Neural cell (in vitro differentiated cells): ENCODE measurements at regions not wholly inside any gene's neighbourhood (a gene's known extent, or its start where the extent isn't known, plus 50 kb on each side); places are given as distances from the start of the nearest gene placed in this dataset.

Experiments used
- POLR2AphosphoS5 ChIP-seq: IDR thresholded peaks from 2 replicates; pipeline ENCODE4 v1.6.1; 2012
- RAD21 ChIP-seq: fragments of 450-650 bp; conservative IDR thresholded peaks from 2 replicates; pipeline ENCODE4 v1.6.1; 2014; ENCODE audit warnings: antibody characterized with exemption, mild to moderate bottlenecking, moderate library complexity

DNA sequence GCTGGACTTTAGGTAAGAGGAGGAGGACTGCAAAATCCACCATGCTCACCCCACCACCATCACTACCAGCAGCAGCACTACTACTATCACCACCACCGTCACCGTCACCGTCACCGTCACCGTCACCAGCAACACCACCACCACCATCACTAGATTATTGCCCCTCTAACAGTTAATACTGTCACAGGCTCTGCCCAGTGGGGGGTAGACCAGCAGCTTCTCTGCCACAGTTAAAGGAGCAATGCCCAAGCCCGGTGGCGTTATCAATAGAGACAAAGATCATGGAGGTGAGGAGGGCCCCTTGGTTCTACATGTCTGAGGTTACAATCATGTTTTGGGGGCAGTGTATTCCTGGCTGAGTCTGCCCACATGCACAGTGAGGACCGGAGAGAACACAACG lies 184.4 kb upstream of the DYNLRB2 start:
- TF ChIP-seq POLR2AphosphoS5 (no peak), RAD21 (no peak)
